RWPE1 (cell line): ENCODE measurements at regions not wholly inside any gene's neighbourhood (a gene's known extent, or its start where the extent isn't known, plus 50 kb on each side); places are given as distances from the start of the nearest gene placed in this dataset.
"Not testable (repeated sequence)": the region's sequence is repeated elsewhere in the genome, so short reads cannot be mapped to it uniquely, and the experiment has no call there.

Experiments
- CTCF ChIA-PET: fragments of 350-600 bp; sonication (Branson Sonifier 250); formaldehyde crosslinking; extraction: SDS; loops from one replicate; lab custom pipeline; 2021; lab: Yijun Ruan, JAX
- POLR2A ChIA-PET: fragments of 400-600 bp; formaldehyde crosslinking; extraction: SDS; loops from one replicate; lab custom pipeline; 2020; ENCODE audit warnings: antibody characterized with exemption; ENCODE audit not compliant: low non-redundant PET; lab: Yijun Ruan, JAX
- DNase-seq: peaks from one replicate; pipeline ENCODE4 v3.0.0; 2012; ENCODE audit warnings: low spot score
- H3K27ac ChIP-seq: fragments of 450-650 bp; 2 replicates; pipeline ENCODE4 v1.5.1; 2017
- CTCF ChIP-seq: fragments of 450-650 bp; conservative IDR thresholded peaks from 2 replicates; pipeline ENCODE4 v1.5.1; 2017; ENCODE audit warnings: low read depth, mild to moderate bottlenecking

GRCh38 chr5:94057217-94057616 is 315.8 kb upstream of the POU5F2 start:
- no peak for TF ChIP-seq CTCF
- POLR2A ChIA-PET: no interaction called here
- DNase-seq: no peak
- H3K27ac ChIP-seq: no peak overlapping the region
- CTCF ChIA-PET: interaction anchor here (0.7 kb wide), 1 partner anchor 153 kb away, joined by 3 read pairs; no protein-coding TSS in a partner anchor

- H3K27ac ChIP-seq, POLR2A ChIA-PET, DNase-seq, CTCF ChIA-PET: not testable (repeated sequence)
Observed at GRCh38 chr5:94049307-94049922, 308.0 kb upstream of the POU5F2 start.

- POLR2A ChIA-PET: no interaction called here
- no peak for DNase-seq
- CTCF ChIA-PET: no interaction called here
- TF ChIP-seq CTCF: no peak
- no peak overlapping the region for H3K27ac ChIP-seq
Observed at GRCh38 chr5:94045839-94046782, 304.7 kb upstream of the POU5F2 start.

GRCh38 chr5:94043311-94043710 is 301.9 kb upstream of the POU5F2 start:
- ChIA-PET POLR2A (no interaction called here), CTCF (no interaction called here)
- DNase-seq: no peak
- no peak for TF ChIP-seq CTCF
- no peak overlapping the region for H3K27ac ChIP-seq

GRCh38 chr5:94040591-94041148 is 299.3 kb upstream of the POU5F2 start:
- ChIA-PET CTCF (no interaction called here), POLR2A (no interaction called here)
- no peak for TF ChIP-seq CTCF
- no peak overlapping the region for H3K27ac ChIP-seq
- no peak for DNase-seq

GRCh38 chr5:94039101-94039500 is 297.7 kb upstream of the POU5F2 start:
- no peak overlapping the region for H3K27ac ChIP-seq
- ChIA-PET CTCF (no interaction called here), POLR2A (no interaction called here)
- DNase-seq: no peak
- no peak for TF ChIP-seq CTCF
